B cell (primary cell): ENCODE measurements at regions not wholly inside any gene's neighbourhood (a gene's known extent, or its start where the extent isn't known, plus 50 kb on each side); places are given as distances from the start of the nearest gene placed in this dataset.
"Not testable (repeated sequence)": the region's sequence is repeated elsewhere in the genome, so short reads cannot be mapped to it uniquely, and the experiment has no call there.

Experiments used
- ATAC-seq: fragments of 200-7000 bp; cut with Tn5 transposase; one replicate; pipeline ENCODE4 v1.10.0; 2021; ENCODE audit warnings: low read depth, mild to moderate bottlenecking, moderate number of reproducible peaks, moderate library complexity
- CTCF ChIA-PET: fragments of 350-600 bp; sonication (Branson Sonifier 250); formaldehyde crosslinking; loops from one replicate; lab custom pipeline; 2021; ENCODE audit warnings: antibody characterized with exemption, inconsistent platforms; lab: Charles Lee
- POLR2A ChIA-PET: fragments of 350-600 bp; sonication (Branson Sonifier 250); formaldehyde crosslinking; loops from one replicate; lab custom pipeline; 2021; ENCODE audit warnings: antibody characterized with exemption; lab: Charles Lee
- DNase-seq: peaks from one replicate; pipeline ENCODE4 v3.0.0; 2013
- H2AFZ ChIP-seq: 2 replicates; pipeline ENCODE4 v1.6.1; 2012; ENCODE audit warnings: mild to moderate bottlenecking, low read depth, low read length; ENCODE audit not compliant: insufficient read depth, poor library complexity, severe bottlenecking
- H3K27ac ChIP-seq, 2 donors: 1 replicate in 1 of 2; 2 replicates in 1 of 2; pipeline ENCODE4 v1.5.1; 2012 to 2013; ENCODE audit warnings: low read length in 2 of 2, mild to moderate bottlenecking in 2 of 2, moderate library complexity in 1 of 2
- H3K27me3 ChIP-seq, 4 experiments: fragments of 200-600 bp in 1 of 4; sonication (generic) in 1 of 4; replicated peaks in 1 of 4; 1 replicate in 2 of 4; 2 replicates in 2 of 4; pipeline versions ENCODE4 v1.6.1 to v1.7.0; 2013 to 2016; ENCODE audit warnings: low read length in 3 of 4, mild to moderate bottlenecking in 2 of 4, mixed read lengths in 1 of 4, moderate library complexity in 1 of 4; ENCODE audit not compliant: insufficient read depth in 4 of 4, control insufficient read depth in 3 of 4; ENCODE audit errors: control extremely low read depth in 1 of 4
- H3K36me3 ChIP-seq, 2 experiments: replicated peaks in 1 of 2; 1 replicate in 1 of 2; 2 replicates in 1 of 2; pipeline versions ENCODE4 v1.6.1 to v1.7.1; 2013; ENCODE audit warnings: low read length in 1 of 2; ENCODE audit not compliant: insufficient read depth in 2 of 2, control insufficient read depth in 1 of 2; ENCODE audit errors: control extremely low read depth in 1 of 2, extremely low read depth in 1 of 2
- H3K4me1 ChIP-seq, 2 donors: fragments of 200-600 bp in 1 of 2; sonication (generic) in 1 of 2; 1 replicate in 1 of 2; 2 replicates in 1 of 2; pipeline versions ENCODE4 v1.5.1 to v1.6.1; 2013 to 2017; ENCODE audit warnings: low read length in 2 of 2; ENCODE audit not compliant: control insufficient read depth in 2 of 2, insufficient read depth in 2 of 2
- H3K4me2 ChIP-seq: replicated peaks from 2 replicates; pipeline ENCODE3; 2012; ENCODE audit warnings: mild to moderate bottlenecking, low read depth, low read length; ENCODE audit not compliant: poor library complexity, severe bottlenecking
- H3K4me3 ChIP-seq, 5 experiments: fragments of 200-600 bp in 1 of 5; sonication (generic) in 1 of 5; 1 replicate in 3 of 5; 2 replicates in 2 of 5; pipeline versions ENCODE4 v1.5.1 to v1.7.0; 2011 to 2016; ENCODE audit warnings: low read length in 4 of 5, mild to moderate bottlenecking in 4 of 5, low read depth in 2 of 5, control low read depth in 1 of 5, moderate library complexity in 1 of 5; ENCODE audit not compliant: insufficient read depth in 1 of 5; ENCODE audit errors: control extremely low read depth in 1 of 5, extremely low read depth in 1 of 5
- H3K79me2 ChIP-seq: fragments of 200-600 bp; sonication (generic); one replicate; pipeline ENCODE4 v1.6.0; 2016; ENCODE audit warnings: low read length; ENCODE audit not compliant: control insufficient read depth, insufficient read depth
- H3K9ac ChIP-seq: fragments of 200-600 bp; sonication (generic); 2 replicates; pipeline ENCODE4 v1.6.1; 2017; ENCODE audit warnings: mild to moderate bottlenecking, low read length, moderate library complexity
- H3K9me3 ChIP-seq, 3 donors: one replicate each; pipeline versions ENCODE4 v1.6.1 to v1.7.1; 2013; ENCODE audit warnings: low read length in 2 of 3; ENCODE audit not compliant: control insufficient read depth in 2 of 3, insufficient read depth in 1 of 3; ENCODE audit errors: control extremely low read depth in 1 of 3
- H4K20me1 ChIP-seq: 2 replicates; pipeline ENCODE4 v1.6.0; 2012; ENCODE audit warnings: mild to moderate bottlenecking, low read length; ENCODE audit not compliant: insufficient read depth, control insufficient read depth, poor library complexity, severe bottlenecking
- H3K27ac Mint-ChIP-seq: one replicate; pipeline ENCODE4 v1.8.0; 2021; ENCODE audit warnings: mixed read lengths
- H3K27me3 Mint-ChIP-seq: one replicate; pipeline ENCODE4 v1.8.0; 2021; ENCODE audit warnings: mixed read lengths
- H3K4me1 Mint-ChIP-seq: one replicate; pipeline ENCODE4 v1.8.0; 2021; ENCODE audit warnings: mixed read lengths
- H3K4me3 Mint-ChIP-seq: one replicate; pipeline ENCODE4 v1.8.0; 2021; ENCODE audit warnings: mixed read lengths
- H3K9me3 Mint-ChIP-seq: one replicate; pipeline ENCODE4 v1.8.0; 2022; ENCODE audit warnings: mixed read lengths; ENCODE audit not compliant: insufficient read depth
- EZH2 ChIP-seq: IDR thresholded peaks from 2 replicates; pipeline ENCODE4 v1.6.1; 2012; ENCODE audit warnings: borderline replicate concordance, low read depth, mild to moderate bottlenecking, moderate library complexity, low read length; ENCODE audit not compliant: insufficient read depth, poor library complexity, severe bottlenecking
- WGBS: methylation state at CpG from one replicate; pipeline ENCODE4 v1.1.5; 2013; ENCODE audit warnings: missing lambda C conversion rate; ENCODE audit not compliant: insufficient coverage; 5-methylcytosine and 5-hydroxymethylcytosine counted together
- intact Hi-C: fragments of 100-400 bp; cut with micrococcal nuclease; formaldehyde crosslinking; loops from one replicate; pipeline ENCODE4 v1.10.0; 2022
- TF ChIP-seq, protein P1 (sequence below): fragments of 200-600 bp; IDR thresholded peaks from one replicate; pipeline ENCODE4 v1.8.0; 2022; ENCODE audit warnings: antibody characterized with exemption, mild to moderate bottlenecking

- H3K4me2 ChIP-seq, H3K9me3 ChIP-seq, H3K4me1 ChIP-seq, DNase-seq, H3K4me3 ChIP-seq, H3K9me3 Mint-ChIP-seq, H3K27me3 Mint-ChIP-seq, ATAC-seq, H4K20me1 ChIP-seq, POLR2A ChIA-PET, intact Hi-C loops, H3K79me2 ChIP-seq, H3K4me1 Mint-ChIP-seq, H2AFZ ChIP-seq, H3K4me3 Mint-ChIP-seq, H3K36me3 ChIP-seq, H3K27ac ChIP-seq, H3K9ac ChIP-seq, H3K27ac Mint-ChIP-seq, CTCF ChIA-PET, H3K27me3 ChIP-seq: not testable (repeated sequence)
- no CpG with 5 or more reads among the region's 6 CpGs for WGBS
Observed at GRCh38 chr1:83423382-83423781, 575.5 kb downstream of the TTLL7 start.

DNA sequence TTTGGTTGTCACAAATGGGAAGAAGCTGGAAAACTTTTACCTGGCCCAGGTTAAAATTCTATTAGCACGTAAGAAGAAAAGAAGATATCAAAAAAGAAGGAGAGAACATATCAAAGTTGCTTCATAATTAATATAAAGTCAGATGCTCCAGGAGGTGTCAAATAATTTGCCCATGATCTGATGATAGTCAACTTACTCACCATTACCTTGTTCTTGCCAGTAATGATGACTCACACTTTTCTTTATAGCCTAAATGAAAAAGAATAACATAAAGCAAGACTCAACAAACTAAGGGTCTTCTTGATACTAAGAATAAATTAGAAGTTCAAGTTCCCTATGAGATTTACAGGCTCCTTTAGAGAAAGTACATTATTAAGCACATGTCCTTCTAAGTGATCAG lies 580.4 kb downstream of the TTLL7 start:
- no peaks in the 10 kb centered on the region for H4K20me1 ChIP-seq
- intact Hi-C loops = no loop called here
- Mint-ChIP-seq H3K27ac (no peak overlapping the region), H3K9me3 (no peaks in the 10 kb centered on the region), H3K27me3 (no peaks in the 10 kb centered on the region), H3K4me1 (peaks cover 5% of the 10 kb centered on the region), H3K4me3 (no peak overlapping the region)
- no peak overlapping the region for H3K4me3 ChIP-seq
- DNase-seq = no peak
- ChIA-PET POLR2A (no interaction called here), CTCF (no interaction called here)
- H3K79me2 ChIP-seq = no peaks in the 10 kb centered on the region
- TF ChIP-seq, protein P1, sequence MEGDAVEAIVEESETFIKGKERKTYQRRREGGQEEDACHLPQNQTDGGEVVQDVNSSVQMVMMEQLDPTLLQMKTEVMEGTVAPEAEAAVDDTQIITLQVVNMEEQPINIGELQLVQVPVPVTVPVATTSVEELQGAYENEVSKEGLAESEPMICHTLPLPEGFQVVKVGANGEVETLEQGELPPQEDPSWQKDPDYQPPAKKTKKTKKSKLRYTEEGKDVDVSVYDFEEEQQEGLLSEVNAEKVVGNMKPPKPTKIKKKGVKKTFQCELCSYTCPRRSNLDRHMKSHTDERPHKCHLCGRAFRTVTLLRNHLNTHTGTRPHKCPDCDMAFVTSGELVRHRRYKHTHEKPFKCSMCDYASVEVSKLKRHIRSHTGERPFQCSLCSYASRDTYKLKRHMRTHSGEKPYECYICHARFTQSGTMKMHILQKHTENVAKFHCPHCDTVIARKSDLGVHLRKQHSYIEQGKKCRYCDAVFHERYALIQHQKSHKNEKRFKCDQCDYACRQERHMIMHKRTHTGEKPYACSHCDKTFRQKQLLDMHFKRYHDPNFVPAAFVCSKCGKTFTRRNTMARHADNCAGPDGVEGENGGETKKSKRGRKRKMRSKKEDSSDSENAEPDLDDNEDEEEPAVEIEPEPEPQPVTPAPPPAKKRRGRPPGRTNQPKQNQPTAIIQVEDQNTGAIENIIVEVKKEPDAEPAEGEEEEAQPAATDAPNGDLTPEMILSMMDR = no peak
- TF ChIP-seq EZH2 = no peak
- no peak overlapping the region for H3K9ac ChIP-seq
- H3K27me3 ChIP-seq = no peaks in the 10 kb centered on the region
- H2AFZ ChIP-seq = no peak overlapping the region
- ATAC-seq = no peak
- no peaks in the 10 kb centered on the region for H3K4me1 ChIP-seq
- WGBS = no CpG with 5 or more reads among the region's 1 CpG
- H3K4me2 ChIP-seq = no peak overlapping the region
- no peaks in the 10 kb centered on the region for H3K36me3 ChIP-seq
- H3K9me3 ChIP-seq = no peaks in the 10 kb centered on the region
- no peak overlapping the region for H3K27ac ChIP-seq

DNA sequence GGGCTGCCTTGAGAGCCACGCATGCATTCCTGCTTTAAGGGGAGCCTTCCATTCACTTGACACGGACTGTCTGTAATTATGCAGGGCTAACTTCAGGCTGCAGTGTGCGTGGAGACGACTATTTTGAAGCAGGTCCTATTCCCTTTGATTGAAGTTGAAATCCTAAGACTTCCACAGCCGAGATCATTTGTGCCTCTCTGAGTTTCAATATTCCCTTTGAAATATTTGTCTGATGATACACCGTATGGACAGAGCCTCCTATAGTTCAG lies 585.2 kb downstream of the TTLL7 start:
- H3K4me1 Mint-ChIP-seq, H3K27me3 Mint-ChIP-seq, H3K9me3 ChIP-seq, H3K27ac ChIP-seq, ATAC-seq, H3K4me3 ChIP-seq, DNase-seq, H3K9ac ChIP-seq, H3K36me3 ChIP-seq, CTCF ChIA-PET, H3K27me3 ChIP-seq, H3K27ac Mint-ChIP-seq, H3K4me2 ChIP-seq, H3K9me3 Mint-ChIP-seq, H4K20me1 ChIP-seq, intact Hi-C loops, H2AFZ ChIP-seq, H3K4me1 ChIP-seq, H3K79me2 ChIP-seq, H3K4me3 Mint-ChIP-seq, POLR2A ChIA-PET: not testable (repeated sequence)
- WGBS = no CpG with 5 or more reads among the region's 6 CpGs
